ENCODE measurements at regions not wholly inside any gene's neighbourhood (a gene's known extent, or its start where the extent isn't known, plus 50 kb on each side); places are given as distances from the start of the nearest gene placed in this dataset.

GRCh38 chr11:23179609-23180008, 319.3 kb upstream of the CCDC179 start:
- DNase-seq (no peak), ATAC-seq (no peak)
- H3K27ac ChIP-seq: no peak overlapping the region
- no peak overlapping the region for H3K4me3 ChIP-seq
- no peaks in the 10 kb centered on the region for H3K27me3 ChIP-seq
- H3K9me3 ChIP-seq: no peaks in the 10 kb centered on the region
- intact Hi-C loops (cut with DNase I; ENCODE audit: low total_unique reads) (no loop called here), in situ Hi-C loops (cut with MboI; ENCODE audit: low sequenced_read_pairs in 4 of 4) (no loop called here)
- H3K36me3 ChIP-seq: no peaks in the 10 kb centered on the region
- no peak for TF ChIP-seq POLR2A (IDR thresholded peaks at IDR 0.05)
- no peak for TF ChIP-seq CTCF (IDR thresholded peaks at IDR 0.05 in 4 of 5, conservative IDR thresholded peaks at IDR 0.05 in 1 of 5)
- H3K4me1 ChIP-seq: no peaks in the 10 kb centered on the region

- H3K36me3 ChIP-seq: no peaks in the 10 kb centered on the region
- H3K4me1 ChIP-seq: no peaks in the 10 kb centered on the region
- no peak overlapping the region for H3K27ac ChIP-seq
- no peaks in the 10 kb centered on the region for H3K9me3 ChIP-seq
- intact Hi-C loops (cut with DNase I; ENCODE audit: low total_unique reads): no loop called here
- in situ Hi-C loops (cut with MboI; ENCODE audit: low sequenced_read_pairs in 4 of 4): no loop called here
- TF ChIP-seq POLR2A (IDR thresholded peaks at IDR 0.05) (no peak), CTCF (IDR thresholded peaks at IDR 0.05 in 4 of 5, conservative IDR thresholded peaks at IDR 0.05 in 1 of 5) (no peak)
- no peak overlapping the region for H3K4me3 ChIP-seq
- ATAC-seq (no peak), DNase-seq (no peak)
- H3K27me3 ChIP-seq: no peaks in the 10 kb centered on the region
These were observed 320.9 kb upstream of the CCDC179 start for GRCh38 chr11:23181022-23181807.

- no peak for DNase-seq
- H3K27me3 ChIP-seq: no peaks in the 10 kb centered on the region
- intact Hi-C loops (cut with DNase I; ENCODE audit: low total_unique reads): no loop called here
- H3K4me1 ChIP-seq: no peaks in the 10 kb centered on the region
- H3K27ac ChIP-seq: no peak overlapping the region
- TF ChIP-seq CTCF (IDR thresholded peaks at IDR 0.05 in 4 of 5, conservative IDR thresholded peaks at IDR 0.05 in 1 of 5) (no peak), POLR2A (IDR thresholded peaks at IDR 0.05) (no peak)
- no peak for ATAC-seq
- H3K4me3 ChIP-seq: no peak overlapping the region
- H3K9me3 ChIP-seq: no peaks in the 10 kb centered on the region
- no peaks in the 10 kb centered on the region for H3K36me3 ChIP-seq
- in situ Hi-C loops (cut with MboI; ENCODE audit: low sequenced_read_pairs in 4 of 4): no loop called here
These were observed 332.0 kb upstream of the CCDC179 start for GRCh38 chr11:23192256-23192655.

GRCh38 chr11:23201936-23202522, 341.8 kb upstream of the CCDC179 start:
- ATAC-seq (no peak), DNase-seq (no peak)
- Histone ChIP-seq H3K9me3 (peaks cover 0 to 4% (median 0%) of the 10 kb centered on the region in 3 donors), H3K27me3 (no peaks in the 10 kb centered on the region), H3K27ac (no peak overlapping the region), H3K4me3 (no peak overlapping the region), H3K36me3 (no peaks in the 10 kb centered on the region), H3K4me1 (no peaks in the 10 kb centered on the region)
- intact Hi-C loops (cut with DNase I; ENCODE audit: low total_unique reads): no loop called here
- no peak for TF ChIP-seq CTCF (IDR thresholded peaks at IDR 0.05 in 4 of 5, conservative IDR thresholded peaks at IDR 0.05 in 1 of 5)
- no peak for TF ChIP-seq POLR2A (IDR thresholded peaks at IDR 0.05)
- in situ Hi-C loops (cut with MboI; ENCODE audit: low sequenced_read_pairs in 4 of 4): no loop called here
